GM12878 (cell line): ENCODE measurements at regions not wholly inside any gene's neighbourhood (a gene's known extent, or its start where the extent isn't known, plus 50 kb on each side); places are given as distances from the start of the nearest gene placed in this dataset.

ENCODE experiments used
- ATAC-seq: fragments of 200-7000 bp; cut with Tn5 transposase; 3 replicates; pipeline ENCODE4 v1.9.1; 2020; ENCODE audit warnings: mild to moderate bottlenecking, moderate library complexity
- BruUV-seq: library from RNA; stranded (reverse); fragments of 400-500 nt; replicated peaks from 2 replicates; lab custom pipeline; 2021; lab: Mats Ljungman, UMichigan
- CTCF ChIA-PET: fragments of 300-600 bp; sonication (Branson Sonifier 250); formaldehyde crosslinking; extraction: SDS; loops from one replicate; lab custom pipeline; 2021; ENCODE audit warnings: inconsistent platforms; lab: Yijun Ruan, JAX
- POLR2A ChIA-PET: fragments of 350-600 bp; formaldehyde crosslinking; extraction: SDS; loops from one replicate; lab custom pipeline; 2021; ENCODE audit warnings: inconsistent platforms; lab: Charles Lee
- RAD21 ChIA-PET: fragments of 300-600 bp; sonication (Branson Sonifier 250); formaldehyde crosslinking; loops from one replicate; lab custom pipeline; 2023; ENCODE audit warnings: antibody characterized with exemption; ENCODE audit not compliant: unreplicated experiment; lab: Charles Lee
- SMC1A ChIA-PET: fragments of 300-600 bp; sonication (Branson Sonifier 250); formaldehyde crosslinking; loops from one replicate; lab custom pipeline; 2023; ENCODE audit not compliant: unreplicated experiment, uncharacterized antibody; lab: Charles Lee
- DNase-seq: peaks from one replicate; pipeline ENCODE4 v3.0.0-alpha.2; 2011; ENCODE audit warnings: low read depth, low spot score
- FAIRE-seq: peaks from 3 replicates; lab custom pipeline; 2011; peaks lifted over from hg19 to GRCh38; lab: Jason Lieb, UNC
- H2AFZ ChIP-seq: 2 replicates; pipeline ENCODE4 v1.6.0; 2011; ENCODE audit warnings: low read depth, low read length, control low read depth; ENCODE audit not compliant: control insufficient read depth
- H3K27ac ChIP-seq: 2 replicates; pipeline ENCODE4 v1.5.1; 2011; ENCODE audit warnings: control low read depth; ENCODE audit not compliant: control insufficient read depth, insufficient read depth
- H3K27me3 ChIP-seq, 2 experiments: replicated peaks in 1 of 2; 2 replicates each; pipeline versions ENCODE4 v1.6.0 to v1.6.1; 2011; ENCODE audit warnings: low read length in 1 of 2; ENCODE audit not compliant: control insufficient read depth in 2 of 2, insufficient read depth in 2 of 2
- H3K36me3 ChIP-seq, 2 experiments: 2 replicates each; pipeline ENCODE4 v1.5.1; 2011; ENCODE audit warnings: low read length in 1 of 2; ENCODE audit not compliant: control insufficient read depth in 2 of 2, insufficient read depth in 2 of 2
- H3K4me1 ChIP-seq: 2 replicates; pipeline ENCODE4 v1.6.1; 2011; ENCODE audit warnings: mild to moderate bottlenecking, low read length, moderate library complexity, mixed read lengths; ENCODE audit not compliant: control insufficient read depth, insufficient read depth
- H3K4me2 ChIP-seq: 2 replicates; pipeline ENCODE4 v1.6.0; 2011; ENCODE audit warnings: control low read depth; ENCODE audit not compliant: control insufficient read depth, insufficient read depth
- H3K4me3 ChIP-seq: fragments of 200-600 bp; sonication (generic); 2 replicates; pipeline ENCODE4 v1.5.1; 2016
- H3K79me2 ChIP-seq: 2 replicates; pipeline ENCODE4 v1.6.0; 2011; ENCODE audit warnings: low read length; ENCODE audit not compliant: control insufficient read depth, insufficient read depth
- H3K9ac ChIP-seq: 2 replicates; pipeline ENCODE4 v1.8.0; 2011; ENCODE audit warnings: low read length, control low read depth, mixed read lengths; ENCODE audit not compliant: control insufficient read depth, insufficient read depth
- H3K9me3 ChIP-seq: replicated peaks from 3 replicates; pipeline ENCODE4 v1.5.1; 2011; ENCODE audit warnings: mild to moderate bottlenecking, low read length; ENCODE audit not compliant: control insufficient read depth, insufficient read depth
- H4K20me1 ChIP-seq: 2 replicates; pipeline ENCODE4 v1.6.0; 2011; ENCODE audit not compliant: control insufficient read depth, insufficient read depth
- ATF7 ChIP-seq: fragments of 450-650 bp; IDR thresholded peaks from 2 replicates; pipeline ENCODE4 v1.6.1; 2016; ENCODE audit warnings: low read depth, mild to moderate bottlenecking
- CREB1 ChIP-seq: IDR thresholded peaks from 2 replicates; pipeline ENCODE4 v1.6.1; 2012; ENCODE audit warnings: low read depth, mild to moderate bottlenecking, inconsistent platforms
- EED ChIP-seq: sonication (generic); IDR thresholded peaks from 2 replicates; pipeline ENCODE4 v1.6.1; 2016; ENCODE audit warnings: antibody characterized with exemption, low read depth
- FOXK2 ChIP-seq: fragments of 450-650 bp; IDR thresholded peaks from 2 replicates; pipeline ENCODE4 v1.6.1; 2017; ENCODE audit warnings: mild to moderate bottlenecking, moderate library complexity
- JUNB ChIP-seq: IDR thresholded peaks from 2 replicates; pipeline ENCODE4 v1.6.1; 2016; ENCODE audit warnings: antibody characterized with exemption, mild to moderate bottlenecking
- NBN ChIP-seq: fragments of 450-650 bp; IDR thresholded peaks from 2 replicates; pipeline ENCODE4 v1.6.1; 2016
- PML ChIP-seq: IDR thresholded peaks from 2 replicates; pipeline ENCODE4 v1.6.1; 2012; ENCODE audit warnings: low read length, inconsistent platforms
- RUNX3 ChIP-seq: IDR thresholded peaks from 2 replicates; pipeline ENCODE4 v1.6.1; 2012; ENCODE audit warnings: low read length, inconsistent platforms
- SPI1 ChIP-seq: IDR thresholded peaks from 2 replicates; pipeline ENCODE4 v1.6.1; 2011; ENCODE audit warnings: low read depth, mild to moderate bottlenecking, low read length, moderate library complexity, borderline replicate concordance; ENCODE audit not compliant: insufficient read depth
- SREBF1 ChIP-seq: IDR thresholded peaks from 2 replicates; pipeline ENCODE4 v1.6.1; 2012; ENCODE audit warnings: mild to moderate bottlenecking, low read length
- STAT3 ChIP-seq: IDR thresholded peaks from 2 replicates; pipeline ENCODE4 v1.6.1; 2011; ENCODE audit warnings: low read depth, low read length, improper control_type of control experiment
- ZBED1 ChIP-seq: IDR thresholded peaks from 2 replicates; pipeline ENCODE4 v1.6.1; 2016; ENCODE audit warnings: borderline replicate concordance
- ZNF384 ChIP-seq: IDR thresholded peaks from 2 replicates; pipeline ENCODE4 v1.6.1; 2012; ENCODE audit warnings: low read depth, mild to moderate bottlenecking, low read length, improper control_type of control experiment, borderline replicate concordance
- ZNF622 ChIP-seq: fragments of 450-650 bp; IDR thresholded peaks from 2 replicates; pipeline ENCODE4 v1.6.1; 2017; ENCODE audit warnings: mild to moderate bottlenecking, inconsistent platforms
- WGBS: methylation state at CpG from one replicate; pipeline ENCODE4 v1.1.6; 2016; ENCODE audit warnings: low lambda C conversion rate; ENCODE audit not compliant: insufficient replicate concordance, insufficient coverage; ENCODE audit errors: missing lambda C conversion rate; 5-methylcytosine and 5-hydroxymethylcytosine counted together
- in situ Hi-C: fragments of 300-500 bp; cut with MboI; formaldehyde crosslinking; loops from 9 replicates; pipeline ENCODE4 v1.14.3; 2018; ENCODE audit warnings: mixed read lengths
- intact Hi-C: fragments of 100-400 bp; cut with micrococcal nuclease; formaldehyde crosslinking; loops from one replicate; pipeline ENCODE4 v1.14.2; 2022; ENCODE audit not compliant: unreplicated experiment
- TF ChIP-seq, protein P1 (sequence below): fragments of 450-650 bp; IDR thresholded peaks from 2 replicates; pipeline ENCODE4 v1.6.1; 2017; ENCODE audit warnings: low read depth, mild to moderate bottlenecking, moderate library complexity
- TF ChIP-seq, protein P2 (sequence below): fragments of 450-650 bp; IDR thresholded peaks from 2 replicates; pipeline ENCODE4 v1.6.1; 2014; ENCODE audit warnings: mild to moderate bottlenecking
- TF ChIP-seq, protein P3 (sequence below): IDR thresholded peaks from 2 replicates; pipeline ENCODE4 v1.6.1; 2011; ENCODE audit warnings: low read depth, mild to moderate bottlenecking, low read length, moderate library complexity, borderline replicate concordance; ENCODE audit errors: extremely low read depth
- TF ChIP-seq, protein P4 (sequence below): fragments of 450-650 bp; formaldehyde crosslinking; IDR thresholded peaks from 2 replicates; pipeline ENCODE4 v1.4.0; 2020; ENCODE audit warnings: mild to moderate bottlenecking, moderate library complexity

DNA sequence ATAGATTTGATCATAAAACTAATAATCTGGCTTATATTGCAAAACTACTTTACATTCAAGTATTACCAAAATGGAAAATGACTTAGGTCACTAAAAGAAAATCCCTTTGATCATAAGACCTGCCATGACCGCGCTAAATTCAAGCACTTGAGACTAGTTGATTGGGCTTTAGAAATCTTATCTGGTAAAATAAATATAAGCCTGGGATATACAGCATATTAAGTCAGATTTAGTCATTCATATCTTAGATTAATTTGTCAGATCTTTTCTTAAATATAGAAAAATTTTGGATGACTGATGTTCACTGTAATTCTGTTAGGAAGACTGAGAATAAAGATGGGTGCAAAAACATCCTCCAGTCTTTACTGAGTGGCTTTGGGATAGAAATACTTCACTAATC lies 450.0 kb downstream of the HTR7 start:
- H4K20me1 ChIP-seq = no peaks in the 10 kb centered on the region
- DNase-seq = no peak
- CTCF ChIA-PET = no interaction called here
- 2% methylated on average over 2 of the region's 2 CpGs for WGBS
- no peak overlapping the region for H3K27ac ChIP-seq
- H3K4me3 ChIP-seq = no peak overlapping the region
- no peaks in the 10 kb centered on the region for H3K4me1 ChIP-seq
- H3K27me3 ChIP-seq = no peaks in the 10 kb centered on the region; a peak in 1 of 4 replicates
- BruUV-seq = no TSS peak
- in situ Hi-C loops (no loop called here), intact Hi-C loops (no loop called here)
- H3K9me3 ChIP-seq = no peaks in the 10 kb centered on the region
- H2AFZ ChIP-seq = no peak overlapping the region
- no peak overlapping the region for H3K9ac ChIP-seq
- no peak for FAIRE-seq
- RAD21 ChIA-PET = no interaction called here
- POLR2A ChIA-PET = no interaction called here
- no peaks in the 10 kb centered on the region for H3K79me2 ChIP-seq
- H3K4me2 ChIP-seq = no peak overlapping the region
- no peaks in the 10 kb centered on the region for H3K36me3 ChIP-seq
- ATAC-seq = no peak
- SMC1A ChIA-PET = interaction anchor here (0.7 kb wide), 1 partner anchor 84 kb away, joined by 3 read pairs; no protein-coding TSS in a partner anchor
- TF ChIP-seq ZNF384 = no peak
- TF ChIP-seq ATF7 = no peak
- no peak for TF ChIP-seq NBN
- no peak for TF ChIP-seq FOXK2
- TF ChIP-seq, protein P1, sequence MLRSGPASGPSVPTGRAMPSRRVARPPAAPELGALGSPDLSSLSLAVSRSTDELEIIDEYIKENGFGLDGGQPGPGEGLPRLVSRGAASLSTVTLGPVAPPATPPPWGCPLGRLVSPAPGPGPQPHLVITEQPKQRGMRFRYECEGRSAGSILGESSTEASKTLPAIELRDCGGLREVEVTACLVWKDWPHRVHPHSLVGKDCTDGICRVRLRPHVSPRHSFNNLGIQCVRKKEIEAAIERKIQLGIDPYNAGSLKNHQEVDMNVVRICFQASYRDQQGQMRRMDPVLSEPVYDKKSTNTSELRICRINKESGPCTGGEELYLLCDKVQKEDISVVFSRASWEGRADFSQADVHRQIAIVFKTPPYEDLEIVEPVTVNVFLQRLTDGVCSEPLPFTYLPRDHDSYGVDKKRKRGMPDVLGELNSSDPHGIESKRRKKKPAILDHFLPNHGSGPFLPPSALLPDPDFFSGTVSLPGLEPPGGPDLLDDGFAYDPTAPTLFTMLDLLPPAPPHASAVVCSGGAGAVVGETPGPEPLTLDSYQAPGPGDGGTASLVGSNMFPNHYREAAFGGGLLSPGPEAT = no peak
- no peak for TF ChIP-seq ZBED1
- no peak for TF ChIP-seq SPI1
- no peak for TF ChIP-seq PML
- TF ChIP-seq RUNX3 = no peak
- TF ChIP-seq, protein P2, sequence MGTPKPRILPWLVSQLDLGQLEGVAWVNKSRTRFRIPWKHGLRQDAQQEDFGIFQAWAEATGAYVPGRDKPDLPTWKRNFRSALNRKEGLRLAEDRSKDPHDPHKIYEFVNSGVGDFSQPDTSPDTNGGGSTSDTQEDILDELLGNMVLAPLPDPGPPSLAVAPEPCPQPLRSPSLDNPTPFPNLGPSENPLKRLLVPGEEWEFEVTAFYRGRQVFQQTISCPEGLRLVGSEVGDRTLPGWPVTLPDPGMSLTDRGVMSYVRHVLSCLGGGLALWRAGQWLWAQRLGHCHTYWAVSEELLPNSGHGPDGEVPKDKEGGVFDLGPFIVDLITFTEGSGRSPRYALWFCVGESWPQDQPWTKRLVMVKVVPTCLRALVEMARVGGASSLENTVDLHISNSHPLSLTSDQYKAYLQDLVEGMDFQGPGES = no peak
- TF ChIP-seq ZNF622 = no peak
- no peak for TF ChIP-seq JUNB
- TF ChIP-seq, protein P3, sequence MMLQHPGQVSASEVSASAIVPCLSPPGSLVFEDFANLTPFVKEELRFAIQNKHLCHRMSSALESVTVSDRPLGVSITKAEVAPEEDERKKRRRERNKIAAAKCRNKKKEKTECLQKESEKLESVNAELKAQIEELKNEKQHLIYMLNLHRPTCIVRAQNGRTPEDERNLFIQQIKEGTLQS = no peak
- TF ChIP-seq EED = no peak
- no peak for TF ChIP-seq STAT3
- no peak for TF ChIP-seq SREBF1
- TF ChIP-seq, protein P4, sequence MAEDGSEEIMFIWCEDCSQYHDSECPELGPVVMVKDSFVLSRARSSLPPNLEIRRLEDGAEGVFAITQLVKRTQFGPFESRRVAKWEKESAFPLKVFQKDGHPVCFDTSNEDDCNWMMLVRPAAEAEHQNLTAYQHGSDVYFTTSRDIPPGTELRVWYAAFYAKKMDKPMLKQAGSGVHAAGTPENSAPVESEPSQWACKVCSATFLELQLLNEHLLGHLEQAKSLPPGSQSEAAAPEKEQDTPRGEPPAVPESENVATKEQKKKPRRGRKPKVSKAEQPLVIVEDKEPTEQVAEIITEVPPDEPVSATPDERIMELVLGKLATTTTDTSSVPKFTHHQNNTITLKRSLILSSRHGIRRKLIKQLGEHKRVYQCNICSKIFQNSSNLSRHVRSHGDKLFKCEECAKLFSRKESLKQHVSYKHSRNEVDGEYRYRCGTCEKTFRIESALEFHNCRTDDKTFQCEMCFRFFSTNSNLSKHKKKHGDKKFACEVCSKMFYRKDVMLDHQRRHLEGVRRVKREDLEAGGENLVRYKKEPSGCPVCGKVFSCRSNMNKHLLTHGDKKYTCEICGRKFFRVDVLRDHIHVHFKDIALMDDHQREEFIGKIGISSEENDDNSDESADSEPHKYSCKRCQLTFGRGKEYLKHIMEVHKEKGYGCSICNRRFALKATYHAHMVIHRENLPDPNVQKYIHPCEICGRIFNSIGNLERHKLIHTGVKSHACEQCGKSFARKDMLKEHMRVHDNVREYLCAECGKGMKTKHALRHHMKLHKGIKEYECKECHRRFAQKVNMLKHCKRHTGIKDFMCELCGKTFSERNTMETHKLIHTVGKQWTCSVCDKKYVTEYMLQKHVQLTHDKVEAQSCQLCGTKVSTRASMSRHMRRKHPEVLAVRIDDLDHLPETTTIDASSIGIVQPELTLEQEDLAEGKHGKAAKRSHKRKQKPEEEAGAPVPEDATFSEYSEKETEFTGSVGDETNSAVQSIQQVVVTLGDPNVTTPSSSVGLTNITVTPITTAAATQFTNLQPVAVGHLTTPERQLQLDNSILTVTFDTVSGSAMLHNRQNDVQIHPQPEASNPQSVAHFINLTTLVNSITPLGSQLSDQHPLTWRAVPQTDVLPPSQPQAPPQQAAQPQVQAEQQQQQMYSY = no peak
- TF ChIP-seq CREB1 = no peak
